ENCODE measurements at regions not wholly inside any gene's neighbourhood (a gene's known extent, or its start where the extent isn't known, plus 50 kb on each side); places are given as distances from the start of the nearest gene placed in this dataset.

DNA sequence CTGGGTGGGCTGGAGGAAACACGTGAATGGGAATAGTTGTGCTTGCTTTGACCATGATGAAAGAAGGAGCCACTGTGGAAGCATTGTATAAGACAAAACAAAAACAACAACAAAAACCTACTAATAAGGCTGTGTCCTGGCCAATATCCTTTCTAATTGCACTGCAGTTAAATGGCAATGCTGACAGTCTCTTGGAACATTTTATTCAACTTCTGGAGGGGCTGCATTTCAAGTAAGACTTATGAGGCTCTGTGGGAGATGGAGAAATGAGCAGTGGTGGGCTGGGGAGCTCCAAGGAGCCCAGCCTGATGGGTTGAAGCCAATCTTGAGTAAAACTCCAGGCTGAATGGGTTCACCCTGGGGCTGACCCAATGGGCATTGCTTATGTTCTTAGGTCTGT is 99.8 kb upstream of the ROPN1 start:
- no peak for DNase-seq (ENCODE audit: low read depth)
- TF ChIP-seq, protein P1, sequence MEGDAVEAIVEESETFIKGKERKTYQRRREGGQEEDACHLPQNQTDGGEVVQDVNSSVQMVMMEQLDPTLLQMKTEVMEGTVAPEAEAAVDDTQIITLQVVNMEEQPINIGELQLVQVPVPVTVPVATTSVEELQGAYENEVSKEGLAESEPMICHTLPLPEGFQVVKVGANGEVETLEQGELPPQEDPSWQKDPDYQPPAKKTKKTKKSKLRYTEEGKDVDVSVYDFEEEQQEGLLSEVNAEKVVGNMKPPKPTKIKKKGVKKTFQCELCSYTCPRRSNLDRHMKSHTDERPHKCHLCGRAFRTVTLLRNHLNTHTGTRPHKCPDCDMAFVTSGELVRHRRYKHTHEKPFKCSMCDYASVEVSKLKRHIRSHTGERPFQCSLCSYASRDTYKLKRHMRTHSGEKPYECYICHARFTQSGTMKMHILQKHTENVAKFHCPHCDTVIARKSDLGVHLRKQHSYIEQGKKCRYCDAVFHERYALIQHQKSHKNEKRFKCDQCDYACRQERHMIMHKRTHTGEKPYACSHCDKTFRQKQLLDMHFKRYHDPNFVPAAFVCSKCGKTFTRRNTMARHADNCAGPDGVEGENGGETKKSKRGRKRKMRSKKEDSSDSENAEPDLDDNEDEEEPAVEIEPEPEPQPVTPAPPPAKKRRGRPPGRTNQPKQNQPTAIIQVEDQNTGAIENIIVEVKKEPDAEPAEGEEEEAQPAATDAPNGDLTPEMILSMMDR (IDR thresholded peaks at IDR 0.05; ENCODE audit: insufficient read depth, low read depth, low read length, missing control alignments): no peak
- no peak overlapping the region for H3K4me3 ChIP-seq (ENCODE audit: low read depth, low read length)

DNA sequence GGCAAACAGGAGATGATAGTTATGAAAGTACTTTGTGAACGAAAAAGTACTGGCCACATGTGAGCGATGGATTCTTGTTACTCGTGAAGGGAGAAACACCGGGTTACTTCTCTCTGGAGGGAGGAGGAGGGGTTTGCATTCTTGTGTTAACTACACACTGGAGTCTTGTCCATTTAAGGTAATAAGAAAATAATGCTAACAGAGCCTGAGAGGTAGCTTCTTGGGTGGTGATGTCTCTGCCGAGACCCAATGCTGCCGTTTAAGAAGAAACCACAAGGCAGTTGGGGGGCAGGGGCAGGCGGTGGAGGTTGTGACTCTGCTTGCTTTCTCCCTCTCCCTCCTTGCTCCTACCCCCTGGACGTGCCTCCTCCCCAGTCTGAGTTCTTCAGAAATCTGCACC is 100.9 kb upstream of the ROPN1 start:
- no peak overlapping the region for H3K4me3 ChIP-seq (ENCODE audit: low read depth, low read length)
- TF ChIP-seq, protein P1 (IDR thresholded peaks at IDR 0.05; ENCODE audit: insufficient read depth, low read depth, low read length, missing control alignments): no peak
- DNase-seq (ENCODE audit: low read depth): no peak

DNA sequence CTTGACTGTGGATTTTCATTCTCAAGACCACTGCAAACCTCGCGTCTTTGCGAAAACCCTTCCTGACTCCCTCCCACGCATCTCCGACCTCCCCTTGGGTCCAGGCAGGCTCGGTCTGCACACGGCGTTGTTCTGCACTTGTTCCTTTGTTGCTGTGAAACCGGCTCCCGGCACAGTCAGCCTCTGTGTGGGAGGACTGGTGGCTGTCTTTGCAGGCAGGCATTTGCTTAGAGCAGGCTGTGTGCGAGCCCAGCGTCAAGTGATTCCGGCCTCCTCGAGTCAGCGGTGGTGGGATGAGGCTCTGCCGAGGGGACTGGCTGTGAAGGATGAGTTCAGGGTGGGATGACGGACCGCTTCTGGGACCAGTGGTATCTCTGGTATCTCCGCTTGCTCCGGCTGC is 102.6 kb upstream of the ROPN1 start:
- no peak overlapping the region for H3K4me3 ChIP-seq (ENCODE audit: low read depth, low read length)
- TF ChIP-seq, protein P1 (IDR thresholded peaks at IDR 0.05; ENCODE audit: insufficient read depth, low read depth, low read length, missing control alignments): no peak
- DNase-seq (ENCODE audit: low read depth): no peak

DNA sequence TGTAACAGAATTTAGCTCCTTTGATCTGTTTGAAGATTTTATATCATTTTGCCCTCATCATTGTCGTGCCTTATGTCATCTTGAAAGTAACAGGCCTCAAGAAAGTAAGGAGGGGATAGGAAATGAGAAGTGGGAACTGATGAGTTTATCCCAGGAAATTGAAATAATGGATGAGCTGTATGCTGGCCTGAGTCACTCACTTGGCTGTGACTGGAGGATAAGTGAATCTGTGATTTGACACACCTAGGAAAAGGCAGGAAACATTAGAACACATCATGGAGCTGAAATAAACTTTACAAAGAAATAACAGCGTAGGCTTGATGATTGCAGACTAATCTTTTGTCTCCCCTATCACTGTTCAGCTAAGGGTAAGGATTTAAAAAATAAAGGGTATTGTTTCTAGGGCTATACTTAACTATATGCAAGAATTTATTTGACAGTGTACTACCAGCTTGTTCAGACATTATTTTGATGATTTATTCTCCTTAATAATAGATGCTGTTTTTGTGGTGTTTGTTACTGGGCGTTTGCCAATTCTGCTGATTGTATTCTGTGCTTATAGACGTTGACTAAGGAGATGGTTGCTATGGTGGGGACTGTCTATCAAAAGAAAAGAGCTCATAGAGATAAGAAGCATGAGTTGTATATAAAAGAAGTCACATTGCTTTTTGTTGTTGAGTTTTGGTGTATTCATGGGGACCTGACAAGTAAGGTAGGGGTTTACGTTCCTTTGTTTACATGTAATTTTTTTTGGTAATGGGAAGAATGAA is 105.6 kb upstream of the ROPN1 start:
- H3K4me3 ChIP-seq (ENCODE audit: low read depth, low read length): no peak overlapping the region
- TF ChIP-seq, protein P1 (IDR thresholded peaks at IDR 0.05; ENCODE audit: insufficient read depth, low read depth, low read length, missing control alignments): no peak
- DNase-seq (ENCODE audit: low read depth): no peak

DNA sequence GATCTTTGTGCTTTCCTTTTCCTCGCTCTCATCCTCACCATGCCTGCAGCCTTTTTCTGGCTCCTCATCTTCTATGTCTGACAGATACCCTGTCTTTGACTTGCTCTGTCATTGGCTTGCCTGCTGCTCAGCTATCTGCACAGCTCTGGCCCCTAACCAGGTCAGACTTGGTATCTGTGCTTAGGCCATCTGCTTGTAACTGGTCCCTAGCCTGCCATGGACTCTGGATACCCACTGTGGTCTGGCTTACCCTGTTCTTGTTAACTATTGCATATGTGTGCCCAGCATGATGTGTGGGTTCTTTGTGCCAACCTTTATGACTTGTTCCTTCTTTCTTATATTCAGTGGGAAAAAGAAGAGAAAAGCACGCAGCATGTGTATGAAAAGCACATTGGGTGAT is 109.7 kb upstream of the ROPN1 start:
- TF ChIP-seq, protein P1 (IDR thresholded peaks at IDR 0.05; ENCODE audit: insufficient read depth, low read depth, low read length, missing control alignments): no peak
- H3K4me3 ChIP-seq (ENCODE audit: low read depth, low read length): no peak overlapping the region
- no peak for DNase-seq (ENCODE audit: low read depth)

DNA sequence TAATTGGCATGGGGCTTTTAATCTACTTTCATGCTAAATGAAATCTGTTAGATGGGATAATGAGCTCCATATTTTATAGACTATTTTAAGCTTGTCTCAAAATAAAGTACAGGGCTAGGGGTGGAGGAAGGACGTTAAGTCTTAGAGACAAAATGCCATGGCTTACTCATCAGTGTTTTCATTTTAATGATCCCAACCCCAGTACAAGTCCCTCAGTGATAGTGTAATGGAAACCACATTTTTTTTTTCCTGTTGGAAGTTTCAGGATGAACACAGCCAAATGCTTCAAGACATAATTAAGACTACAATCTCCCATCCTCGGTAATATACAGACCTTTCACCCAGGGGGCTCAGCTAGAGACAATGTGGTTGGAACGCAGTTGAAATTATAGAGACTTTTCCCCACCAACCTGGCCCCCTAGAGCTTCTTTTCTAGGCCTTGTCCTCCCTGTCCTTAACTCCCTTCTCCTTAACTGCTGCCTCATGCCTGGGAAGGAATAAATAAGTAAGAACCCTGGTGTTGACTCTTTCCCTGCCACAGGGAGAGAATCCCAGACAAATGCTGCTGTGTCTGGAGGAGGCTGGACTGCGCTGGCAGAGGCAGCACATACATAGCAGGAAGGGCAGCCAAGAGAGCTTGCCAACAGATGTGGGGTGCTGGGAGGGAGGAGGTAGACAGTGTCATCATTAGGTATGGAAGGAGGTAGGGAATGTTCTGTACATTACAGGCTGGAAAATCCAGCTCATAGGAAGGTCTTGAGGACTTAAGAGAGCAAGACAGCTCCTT is 115.4 kb upstream of the ROPN1 start:
- DNase-seq (ENCODE audit: low read depth): no peak
- H3K4me3 ChIP-seq (ENCODE audit: low read depth, low read length): no peak overlapping the region
- TF ChIP-seq, protein P1 (IDR thresholded peaks at IDR 0.05; ENCODE audit: insufficient read depth, low read depth, low read length, missing control alignments): no peak
